Heart right ventricle (tissue), 16 donors: ENCODE measurements at regions not wholly inside any gene's neighbourhood (a gene's known extent, or its start where the extent isn't known, plus 50 kb on each side); places are given as distances from the start of the nearest gene placed in this dataset.

ENCODE experiments used
- ATAC-seq, 8 donors: fragments of 200-7000 bp; cut with Tn5 transposase; one replicate each; pipeline ENCODE4 v1.9.1; 2020; ENCODE audit warnings: mild to moderate bottlenecking in 8 of 8, moderate library complexity in 8 of 8, moderate number of reproducible peaks in 1 of 8
- DNase-seq, 2 donors: peaks; one replicate each; pipeline ENCODE4 v3.0.0-alpha.2; 2020
- H3K27ac ChIP-seq, 10 donors: fragments of 200-600 bp; sonication (generic) in 2 of 10; one replicate each; pipeline versions ENCODE4 v1.5.0 to v1.8.0; 2020 to 2022; ENCODE audit warnings: mild to moderate bottlenecking in 3 of 10
- H3K27me3 ChIP-seq, 7 donors: fragments of 200-600 bp; one replicate each; pipeline ENCODE4 v1.8.0; 2021 to 2022; ENCODE audit warnings: mild to moderate bottlenecking in 2 of 7
- H3K36me3 ChIP-seq, 9 donors: fragments of 200-600 bp; sonication (generic) in 1 of 9; one replicate each; pipeline versions ENCODE4 v1.5.0 to v1.8.0; 2020 to 2022; ENCODE audit warnings: mild to moderate bottlenecking in 2 of 9
- H3K4me1 ChIP-seq, 9 donors: fragments of 200-600 bp; sonication (generic) in 1 of 9; one replicate each; pipeline versions ENCODE4 v1.5.0 to v1.8.0; 2020 to 2022; ENCODE audit warnings: mild to moderate bottlenecking in 4 of 9
- H3K4me3 ChIP-seq, 10 donors: fragments of 200-600 bp; sonication (generic) in 2 of 10; one replicate each; pipeline versions ENCODE4 v1.5.0 to v1.8.0; 2020 to 2022; ENCODE audit warnings: mild to moderate bottlenecking in 7 of 10, moderate library complexity in 2 of 10
- H3K9me3 ChIP-seq, 11 donors: fragments of 200-600 bp in 10 of 11; sonication (generic) in 2 of 11; one replicate each; pipeline versions ENCODE4 v1.5.0 to v1.8.0; 2013 to 2022; ENCODE audit warnings: mild to moderate bottlenecking in 2 of 11, control low read depth in 1 of 11, moderate library complexity in 1 of 11
- CTCF ChIP-seq, 9 donors: fragments of 200-600 bp; sonication (generic) in 2 of 9; IDR thresholded peaks; one replicate each; pipeline versions ENCODE4 v1.5.0 to v1.8.0; 2021 to 2022; ENCODE audit warnings: antibody characterized with exemption in 9 of 9, mild to moderate bottlenecking in 5 of 9, moderate library complexity in 1 of 9
- WGBS, 2 donors: extraction: QIAGEN DNeasy Blood & Tissue Kit; methylation state at CpG; one replicate each; pipeline ENCODE4 v1.1.7; 2013; ENCODE audit warnings: inconsistent platforms in 1 of 2; 5-methylcytosine and 5-hydroxymethylcytosine counted together
- intact Hi-C, 10 donors: fragments of 100-400 bp; cut with DNase I; formaldehyde crosslinking; loops; one replicate each; pipeline versions ENCODE4 v1.11.1 to v1.14.2; 2022
- donor health status: Arrhythmogenic right ventricular cardiomyopathy.
- donor health status: ischemic (EF 13 %, LVEDD 7.1; RV severe dilation, severe dysfunction).
- donor health status: healthy with polysubstance abuse.
- donor health status: DM: no; HTN: yes; CAD: no.
- donor health status: DM: no; HTN: no; CAD: no.
- donor health status: ischemic (EF 25% LVEDD 6.9; RV normal size, moderate dysfunction).
- donor health status: ischemic (EF 25% LVEDD 5.7; RV mildly dilated, moderate dysfunction).
- donor health status: healthy.
- donor health status: DM: yes; HTN: yes; CAD: no.
- donor health status: Ischemic cardiomyopathy.
- donor health status: ischemic (EF 35%, LVEDD 5.7; RV mildly dilated, moderate dysfunction).
- donor health status: nonischemic (EF 11% LVEDD 7.7; RV severe dilation, severe dysfunction).
- donor health status: DM: yes; HTN: yes; CAD: no.
- donor health status: PGD.
- donor health status: ischemic (EF 29% LVEDD 5.4; RV normal size, mild dysfunction).
- donor health status: nonischemic (EF 23%, LVEDD 6.1; RV moderate dilation, normal function).

- Histone ChIP-seq H3K27me3 (peaks cover 0 to 54% (median 17%) of the 10 kb centered on the region in 7 donors), H3K9me3 (no peaks in the 10 kb centered on the region), H3K4me3 (no peak overlapping the region), H3K4me1 (no peaks in the 10 kb centered on the region), H3K36me3 (no peaks in the 10 kb centered on the region), H3K27ac (no peak overlapping the region)
- intact Hi-C loops = no loop called here
- no peak for TF ChIP-seq CTCF (IDR thresholded peaks at IDR 0.05)
- ATAC-seq (no peak), DNase-seq (no peak)
- 69 to 71% methylated on average over 10 of the region's 10 CpGs for WGBS, 2 donors
Observed at GRCh38 chr5:2272039-2272438, 389.3 kb upstream of the IRX4 start.

GRCh38 chr5:2271316-2271715 lies 388.6 kb upstream of the IRX4 start:
- 28 to 40% methylated on average over 8 of the region's 8 CpGs for WGBS, 2 donors
- H3K27ac ChIP-seq = no peak overlapping the region
- no peaks in the 10 kb centered on the region for H3K4me1 ChIP-seq
- intact Hi-C loops = no loop called here
- no peak overlapping the region for H3K4me3 ChIP-seq
- peaks cover 0 to 56% (median 17%) of the 10 kb centered on the region in 7 donors for H3K27me3 ChIP-seq
- ATAC-seq (no peak), DNase-seq (no peak)
- H3K36me3 ChIP-seq = no peaks in the 10 kb centered on the region
- no peak for TF ChIP-seq CTCF (IDR thresholded peaks at IDR 0.05)
- no peaks in the 10 kb centered on the region for H3K9me3 ChIP-seq

GRCh38 chr5:2270467-2270866 lies 387.7 kb upstream of the IRX4 start:
- Histone ChIP-seq H3K4me1 (no peaks in the 10 kb centered on the region), H3K4me3 (no peak overlapping the region), H3K36me3 (no peaks in the 10 kb centered on the region), H3K9me3 (no peaks in the 10 kb centered on the region), H3K27me3 (peaks cover 0 to 50% (median 14%) of the 10 kb centered on the region in 7 donors), H3K27ac (no peak overlapping the region)
- intact Hi-C loops = no loop called here
- no peak for TF ChIP-seq CTCF (IDR thresholded peaks at IDR 0.05)
- WGBS, 2 donors = 75 to 76% methylated on average over 11 of the region's 11 CpGs
- DNase-seq = no peak
- ATAC-seq = no peak

- no peak for TF ChIP-seq CTCF (IDR thresholded peaks at IDR 0.05)
- H3K27ac ChIP-seq = no peak overlapping the region
- intact Hi-C loops = no loop called here
- H3K4me1 ChIP-seq = no peaks in the 10 kb centered on the region
- ATAC-seq = no peak
- no peak overlapping the region for H3K4me3 ChIP-seq
- H3K27me3 ChIP-seq = peaks cover 0 to 44% (median 14%) of the 10 kb centered on the region in 7 donors
- no peak for DNase-seq
- WGBS, 2 donors = 79 to 83% methylated on average over 5 of the region's 5 CpGs
- no peaks in the 10 kb centered on the region for H3K9me3 ChIP-seq
- H3K36me3 ChIP-seq = no peaks in the 10 kb centered on the region
Observed at GRCh38 chr5:2269656-2270055, 386.9 kb upstream of the IRX4 start.
